ENCODE measurements at regions not wholly inside any gene's neighbourhood (a gene's known extent, or its start where the extent isn't known, plus 50 kb on each side); places are given as distances from the start of the nearest gene placed in this dataset.

DNA sequence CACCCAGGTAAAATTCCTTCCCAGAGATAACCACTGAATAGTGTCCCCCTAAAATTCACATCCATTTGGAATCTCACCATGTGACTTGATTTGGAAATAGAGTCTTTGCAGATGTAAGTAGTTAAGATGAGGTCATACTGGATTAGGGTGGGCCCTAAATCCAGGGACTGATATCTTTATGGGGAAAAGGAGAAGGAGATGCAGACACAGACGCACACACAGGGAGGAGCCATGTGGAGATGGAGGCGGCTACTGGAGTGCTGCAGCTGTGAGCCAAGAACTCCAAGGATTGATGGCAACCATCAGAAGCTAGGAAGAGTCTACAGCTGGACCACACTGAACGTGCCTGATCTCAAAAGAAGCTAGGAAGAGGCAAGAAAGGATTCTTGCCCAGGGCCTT is 96.6 kb upstream of the SRD5A3 start:
- TF ChIP-seq, protein P1, sequence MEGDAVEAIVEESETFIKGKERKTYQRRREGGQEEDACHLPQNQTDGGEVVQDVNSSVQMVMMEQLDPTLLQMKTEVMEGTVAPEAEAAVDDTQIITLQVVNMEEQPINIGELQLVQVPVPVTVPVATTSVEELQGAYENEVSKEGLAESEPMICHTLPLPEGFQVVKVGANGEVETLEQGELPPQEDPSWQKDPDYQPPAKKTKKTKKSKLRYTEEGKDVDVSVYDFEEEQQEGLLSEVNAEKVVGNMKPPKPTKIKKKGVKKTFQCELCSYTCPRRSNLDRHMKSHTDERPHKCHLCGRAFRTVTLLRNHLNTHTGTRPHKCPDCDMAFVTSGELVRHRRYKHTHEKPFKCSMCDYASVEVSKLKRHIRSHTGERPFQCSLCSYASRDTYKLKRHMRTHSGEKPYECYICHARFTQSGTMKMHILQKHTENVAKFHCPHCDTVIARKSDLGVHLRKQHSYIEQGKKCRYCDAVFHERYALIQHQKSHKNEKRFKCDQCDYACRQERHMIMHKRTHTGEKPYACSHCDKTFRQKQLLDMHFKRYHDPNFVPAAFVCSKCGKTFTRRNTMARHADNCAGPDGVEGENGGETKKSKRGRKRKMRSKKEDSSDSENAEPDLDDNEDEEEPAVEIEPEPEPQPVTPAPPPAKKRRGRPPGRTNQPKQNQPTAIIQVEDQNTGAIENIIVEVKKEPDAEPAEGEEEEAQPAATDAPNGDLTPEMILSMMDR (IDR thresholded peaks at IDR 0.05; ENCODE audit: low read depth, low read length) = no peak
- TF ChIP-seq EZH2phosphoT487 (IDR thresholded peaks at IDR 0.05; ENCODE audit: low read depth) = no peak

Data from OCI-LY3 (cell line).